ENCODE measurements at regions not wholly inside any gene's neighbourhood (a gene's known extent, or its start where the extent isn't known, plus 50 kb on each side); places are given as distances from the start of the nearest gene placed in this dataset.

DNA sequence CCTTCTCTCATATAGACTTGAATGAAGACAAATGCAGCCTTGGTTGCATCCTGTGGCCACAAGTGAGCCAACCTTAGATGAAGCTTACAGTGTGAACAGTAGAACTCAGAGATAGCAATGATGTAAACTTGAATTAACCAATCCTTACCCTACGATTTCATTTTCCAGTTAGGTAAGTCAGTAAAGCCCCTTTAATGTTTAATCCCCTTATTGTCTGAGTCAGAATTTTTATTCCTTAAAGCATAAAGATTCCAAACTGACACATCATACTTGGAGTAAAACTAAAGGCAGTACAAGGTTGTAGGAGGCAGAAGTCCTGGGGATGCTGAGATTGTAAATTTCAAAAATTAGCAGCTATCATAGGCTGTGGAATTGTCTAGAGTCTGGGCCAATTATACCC lies 507.8 kb upstream of the DPH6 start:
- TF ChIP-seq SIN3A (IDR thresholded peaks at IDR 0.05; ENCODE audit: borderline replicate concordance, insufficient read depth, low read length) (no peak), TAF1 (IDR thresholded peaks at IDR 0.05; ENCODE audit: borderline replicate concordance, insufficient read depth, low read length) (no peak), POLR2AphosphoS5 (IDR thresholded peaks at IDR 0.05; ENCODE audit: low read depth, low read length) (no peak), REST (IDR thresholded peaks at IDR 0.05; ENCODE audit: insufficient read depth in 1 of 2, low read depth in 2 of 2, low read length in 2 of 2) (no peak), FOXP2 (optimal IDR thresholded peaks at IDR 0.05; ENCODE audit: borderline replicate concordance, extremely low read depth, extremely low read length, insufficient read depth) (no peak)
